NCI-H2227 (cell line): ENCODE measurements at regions not wholly inside any gene's neighbourhood (a gene's known extent, or its start where the extent isn't known, plus 50 kb on each side); places are given as distances from the start of the nearest gene placed in this dataset.

ENCODE experiments used
- DNase-seq: peaks from one replicate; lab custom pipeline; 2025; ENCODE audit not compliant: unreplicated experiment; lab: John Stamatoyannopoulos, UW

DNA sequence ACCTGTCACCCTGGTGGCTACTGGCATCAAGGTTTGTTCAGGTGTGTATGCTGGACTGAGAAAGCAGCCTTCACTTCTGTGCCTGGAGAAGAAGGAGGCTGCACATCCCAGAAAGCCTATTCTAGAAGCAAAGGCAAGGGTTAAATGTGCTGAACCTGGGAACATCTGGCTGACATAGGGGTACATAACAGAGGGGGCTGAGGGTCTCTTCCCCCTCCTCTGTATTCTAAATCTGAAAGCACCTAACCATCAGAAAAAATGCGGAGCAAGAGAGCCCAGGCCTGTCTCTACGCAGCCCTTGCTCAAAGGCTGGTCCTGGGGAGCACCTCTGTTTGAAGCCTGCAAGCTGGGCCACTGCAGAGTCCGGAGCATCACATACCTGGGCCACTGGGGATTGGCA is 53.2 kb upstream of the FSTL4 start:
- DNase-seq, result no peak

DNA sequence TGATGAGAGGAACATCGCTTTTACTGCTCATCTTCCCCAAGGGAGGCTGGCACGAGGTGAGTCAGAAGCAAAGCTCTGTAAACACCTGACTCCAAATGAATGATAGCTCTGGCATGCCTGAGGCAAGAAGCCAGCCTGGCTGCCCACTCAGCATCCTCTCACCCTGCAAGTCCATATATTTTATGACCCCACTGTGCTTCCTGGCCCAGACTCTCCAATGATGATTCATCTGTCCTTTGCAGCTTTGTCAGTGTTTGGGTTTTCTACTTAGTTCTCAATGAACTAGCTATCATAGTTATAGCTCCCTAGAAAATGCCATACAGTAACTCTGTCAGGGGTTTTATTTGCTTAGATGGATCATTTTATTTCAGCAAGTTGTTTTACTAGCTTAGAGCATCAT is 52.1 kb upstream of the FSTL4 start:
- DNase-seq, result no peak

DNA sequence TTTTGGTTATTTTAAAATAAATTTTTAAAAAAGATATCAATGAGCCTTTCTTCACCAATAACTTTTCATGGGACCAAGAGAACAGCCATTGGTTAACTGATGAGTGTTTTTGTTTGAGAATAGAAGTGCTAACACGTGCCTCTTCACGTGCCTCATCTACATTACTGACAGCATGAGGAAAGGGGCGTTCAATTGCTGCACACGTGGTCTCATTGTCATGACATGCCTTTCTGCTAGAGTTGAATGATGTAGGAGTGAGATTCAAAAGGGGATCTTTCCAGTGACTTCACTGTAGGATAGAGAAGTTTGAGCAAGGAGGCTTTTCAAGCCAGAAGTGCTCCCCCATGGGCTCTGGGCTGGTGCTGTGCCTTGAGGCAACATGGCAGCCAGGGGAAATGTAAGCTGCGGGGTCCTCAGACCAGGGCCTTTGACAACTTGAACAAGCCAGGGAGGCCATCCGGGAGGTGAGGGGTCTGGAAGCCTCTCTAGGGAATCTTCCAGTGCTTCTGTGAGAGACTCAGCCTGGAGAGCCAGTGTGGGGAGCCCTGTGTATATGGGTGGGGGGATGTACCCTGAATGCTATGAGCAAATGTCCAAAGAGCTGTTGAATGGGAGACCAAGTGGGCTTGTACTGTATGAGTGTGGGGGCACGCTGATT is 51.2 kb upstream of the FSTL4 start:
- no peak for DNase-seq

DNA sequence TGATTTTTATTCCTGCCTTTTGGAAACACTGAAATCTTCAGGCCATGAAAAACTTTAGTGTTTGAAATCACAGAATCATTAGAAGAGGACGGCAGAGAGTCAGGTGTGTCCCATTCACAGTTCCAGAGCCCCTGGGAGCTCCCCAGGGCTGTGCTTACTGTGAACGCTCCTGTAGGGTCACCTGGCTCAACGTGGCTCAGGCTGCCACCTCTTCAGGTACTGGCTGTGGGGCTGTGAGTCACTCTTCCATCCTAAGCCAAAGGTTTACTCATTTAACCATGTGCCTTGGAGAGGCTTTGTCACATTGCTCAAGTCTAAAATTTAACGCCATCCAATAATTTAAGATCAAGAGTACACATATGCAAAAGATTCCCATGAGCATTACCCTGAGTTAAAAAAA is 50.2 kb upstream of the FSTL4 start:
- no peak for DNase-seq
